Activated T-helper 9 cell treated with anti-CD3 and anti-CD28 coated beads, Interleukin-2, amount 50 U/mL, for 16 hours (primary cell): ENCODE measurements at regions not wholly inside any gene's neighbourhood (a gene's known extent, or its start where the extent isn't known, plus 50 kb on each side); places are given as distances from the start of the nearest gene placed in this dataset.

ENCODE experiments used
- DNase-seq: peaks from one replicate; pipeline ENCODE4 v3.0.0-alpha.2; 2020; ENCODE audit warnings: low read depth

- DNase-seq = no peak
Observed at GRCh38 chr4:24282446-24282845, 301.9 kb downstream of the DHX15 start.

GRCh38 chr4:24279911-24280375, 304.4 kb downstream of the DHX15 start:
- no peak for DNase-seq

GRCh38 chr4:24279469-24279868, 304.9 kb downstream of the DHX15 start:
- DNase-seq = no peak

GRCh38 chr4:24278693-24279092, 305.7 kb downstream of the DHX15 start:
- no peak for DNase-seq

GRCh38 chr4:24274381-24274941, 309.9 kb downstream of the DHX15 start:
- no peak for DNase-seq

- DNase-seq = no peak
Observed at GRCh38 chr4:24273136-24273535, 311.2 kb downstream of the DHX15 start.

- DNase-seq = no peak
Observed at GRCh38 chr4:24266951-24267722, 317.2 kb downstream of the DHX15 start.

- DNase-seq = no peak
Observed at GRCh38 chr4:24265989-24266388, 318.4 kb downstream of the DHX15 start.

GRCh38 chr4:24262616-24263015, 321.7 kb downstream of the DHX15 start:
- no peak for DNase-seq

- no peak for DNase-seq
Observed at GRCh38 chr4:24262084-24262483, 322.3 kb downstream of the DHX15 start.

GRCh38 chr4:24260923-24261564, 323.3 kb downstream of the DHX15 start:
- DNase-seq = no peak

GRCh38 chr4:24260133-24260715, 324.1 kb downstream of the DHX15 start:
- DNase-seq = no peak

GRCh38 chr4:24256547-24256946, 327.8 kb downstream of the DHX15 start:
- DNase-seq = no peak

- DNase-seq = no peak
Observed at GRCh38 chr4:24256066-24256465, 328.3 kb downstream of the DHX15 start.

- no peak for DNase-seq
Observed at GRCh38 chr4:24252121-24252520, 332.2 kb downstream of the DHX15 start.

GRCh38 chr4:24251589-24251988, 332.8 kb downstream of the DHX15 start:
- DNase-seq = no peak

- DNase-seq = no peak
Observed at GRCh38 chr4:24249972-24250371, 334.4 kb downstream of the DHX15 start.

GRCh38 chr4:24248674-24249630, 335.4 kb downstream of the DHX15 start:
- DNase-seq = no peak

- DNase-seq = no peak
Observed at GRCh38 chr4:24245491-24245820, 338.9 kb downstream of the DHX15 start.

- no peak for DNase-seq
Observed at GRCh38 chr4:24244663-24245490, 339.5 kb downstream of the DHX15 start.

- DNase-seq = no peak
Observed at GRCh38 chr4:24243641-24244040, 340.7 kb downstream of the DHX15 start.
